Smooth muscle cell (in vitro differentiated cells): ENCODE measurements at regions not wholly inside any gene's neighbourhood (a gene's known extent, or its start where the extent isn't known, plus 50 kb on each side); places are given as distances from the start of the nearest gene placed in this dataset.

Experiments
- DNase-seq: peaks from one replicate; lab custom pipeline; 2025; ENCODE audit not compliant: unreplicated experiment; lab: John Stamatoyannopoulos, UW
- H2AFZ ChIP-seq: fragments of 200-600 bp; sonication (generic); 2 replicates; pipeline ENCODE4 v1.6.0; 2016; ENCODE audit warnings: antibody characterized with exemption, low read depth, mild to moderate bottlenecking
- H3F3A ChIP-seq: fragments of 200-600 bp; sonication (generic); 2 replicates; pipeline ENCODE4 v1.6.0; 2017; ENCODE audit warnings: antibody characterized with exemption, low read depth
- H3K27ac ChIP-seq: fragments of 200-600 bp; sonication (generic); 2 replicates; pipeline ENCODE4 v1.5.1; 2016; ENCODE audit warnings: low read depth, mild to moderate bottlenecking
- H3K27me3 ChIP-seq: fragments of 200-600 bp; sonication (generic); 2 replicates; pipeline ENCODE4 v1.6.1; 2016; ENCODE audit warnings: low read depth, mild to moderate bottlenecking
- H3K36me3 ChIP-seq: fragments of 200-600 bp; sonication (generic); 2 replicates; pipeline ENCODE4 v1.5.1; 2016; ENCODE audit warnings: low read depth
- H3K4me1 ChIP-seq: fragments of 200-600 bp; sonication (generic); 2 replicates; pipeline ENCODE4 v1.5.1; 2016; ENCODE audit warnings: low read depth
- H3K4me2 ChIP-seq: fragments of 200-600 bp; sonication (generic); 2 replicates; pipeline ENCODE4 v1.6.0; 2016; ENCODE audit warnings: mild to moderate bottlenecking
- H3K4me3 ChIP-seq: fragments of 200-600 bp; sonication (generic); 2 replicates; pipeline ENCODE4 v1.5.1; 2016; ENCODE audit warnings: mild to moderate bottlenecking
- H3K79me2 ChIP-seq: fragments of 200-600 bp; sonication (generic); 2 replicates; pipeline ENCODE4 v1.6.0; 2016; ENCODE audit warnings: low read depth, mild to moderate bottlenecking
- H3K9ac ChIP-seq: fragments of 200-600 bp; sonication (generic); 2 replicates; pipeline ENCODE4 v1.6.0; 2016; ENCODE audit warnings: low read depth
- H3K9me3 ChIP-seq: fragments of 200-600 bp; sonication (generic); replicated peaks from 2 replicates; pipeline ENCODE4 v1.5.1; 2016; ENCODE audit warnings: low read depth
- H4K20me1 ChIP-seq: fragments of 200-600 bp; sonication (generic); 2 replicates; pipeline ENCODE4 v1.6.0; 2016; ENCODE audit warnings: low read depth
- CTCF ChIP-seq: fragments of 200-600 bp; sonication (generic); IDR thresholded peaks from 2 replicates; pipeline ENCODE4 v1.5.1; 2017; ENCODE audit warnings: borderline replicate concordance, mild to moderate bottlenecking, antibody characterized with exemption; ENCODE audit not compliant: insufficient read depth, poor library complexity, severe bottlenecking
- WGBS: methylation state at CpG from one replicate; pipeline ENCODE4 v1.1.7; 2016; ENCODE audit warnings: low lambda C conversion rate; 5-methylcytosine and 5-hydroxymethylcytosine counted together

GRCh38 chr15:93506646-93507045, 417.6 kb upstream of the RGMA start:
- no peaks in the 10 kb centered on the region for H3K9me3 ChIP-seq
- no peak overlapping the region for H3K9ac ChIP-seq
- H3K36me3 ChIP-seq, result no peaks in the 10 kb centered on the region
- DNase-seq, result no peak
- H2AFZ ChIP-seq, result no peak overlapping the region
- no peaks in the 10 kb centered on the region for H3F3A ChIP-seq
- no peak overlapping the region for H3K4me2 ChIP-seq
- H3K79me2 ChIP-seq, result no peaks in the 10 kb centered on the region
- TF ChIP-seq CTCF, result no peak
- WGBS, result 94% methylated on average over 11 of the region's 11 CpGs
- H3K27ac ChIP-seq, result no peak overlapping the region
- H4K20me1 ChIP-seq, result no peaks in the 10 kb centered on the region
- H3K4me3 ChIP-seq, result no peak overlapping the region
- H3K27me3 ChIP-seq, result peaks cover 6% of the 10 kb centered on the region
- peaks cover 15% of the 10 kb centered on the region for H3K4me1 ChIP-seq

- DNase-seq, result no peak
- H3K9me3 ChIP-seq, result no peaks in the 10 kb centered on the region
- no peak overlapping the region for H3K4me3 ChIP-seq
- no peak overlapping the region for H3K9ac ChIP-seq
- no peaks in the 10 kb centered on the region for H3K27me3 ChIP-seq
- H2AFZ ChIP-seq, result no peak overlapping the region
- no peaks in the 10 kb centered on the region for H3K36me3 ChIP-seq
- no peaks in the 10 kb centered on the region for H3F3A ChIP-seq
- WGBS, result 93% methylated on average over 16 of the region's 16 CpGs
- H3K4me1 ChIP-seq, result peaks cover 3% of the 10 kb centered on the region
- no peaks in the 10 kb centered on the region for H4K20me1 ChIP-seq
- H3K27ac ChIP-seq, result no peak overlapping the region
- H3K4me2 ChIP-seq, result no peak overlapping the region
- H3K79me2 ChIP-seq, result no peaks in the 10 kb centered on the region
- TF ChIP-seq CTCF, result no peak
Observed at GRCh38 chr15:93505506-93505905, 416.5 kb upstream of the RGMA start.

GRCh38 chr15:93501946-93502345, 412.9 kb upstream of the RGMA start:
- Histone ChIP-seq H3K4me1 (peaks cover 2% of the 10 kb centered on the region), H3F3A (no peaks in the 10 kb centered on the region), H3K27ac (no peak overlapping the region), H3K9me3 (no peaks in the 10 kb centered on the region), H3K9ac (no peak overlapping the region), H3K4me2 (no peak overlapping the region), H3K79me2 (no peaks in the 10 kb centered on the region), H3K4me3 (no peak overlapping the region), H3K27me3 (no peaks in the 10 kb centered on the region), H2AFZ (no peak overlapping the region), H4K20me1 (no peaks in the 10 kb centered on the region), H3K36me3 (no peaks in the 10 kb centered on the region)
- DNase-seq, result no peak
- WGBS, result 91% methylated on average over 2 of the region's 2 CpGs
- no peak for TF ChIP-seq CTCF

- Histone ChIP-seq H3K9ac (no peak overlapping the region), H2AFZ (no peak overlapping the region), H3K4me3 (no peak overlapping the region), H3K36me3 (no peaks in the 10 kb centered on the region), H3K79me2 (no peaks in the 10 kb centered on the region), H3K9me3 (no peaks in the 10 kb centered on the region), H3F3A (no peaks in the 10 kb centered on the region), H3K27ac (no peak overlapping the region), H3K4me1 (peaks cover 6% of the 10 kb centered on the region), H3K4me2 (no peak overlapping the region), H4K20me1 (no peaks in the 10 kb centered on the region), H3K27me3 (no peaks in the 10 kb centered on the region)
- no peak for DNase-seq
- no peak for TF ChIP-seq CTCF
- 65% methylated on average over 2 of the region's 2 CpGs for WGBS
Observed at GRCh38 chr15:93500155-93500554, 411.1 kb upstream of the RGMA start.
